ENCODE measurements at regions not wholly inside any gene's neighbourhood (a gene's known extent, or its start where the extent isn't known, plus 50 kb on each side); places are given as distances from the start of the nearest gene placed in this dataset.
"Not testable (repeated sequence)": the region's sequence is repeated elsewhere in the genome, so short reads cannot be mapped to it uniquely, and the experiment has no call there.

DNA sequence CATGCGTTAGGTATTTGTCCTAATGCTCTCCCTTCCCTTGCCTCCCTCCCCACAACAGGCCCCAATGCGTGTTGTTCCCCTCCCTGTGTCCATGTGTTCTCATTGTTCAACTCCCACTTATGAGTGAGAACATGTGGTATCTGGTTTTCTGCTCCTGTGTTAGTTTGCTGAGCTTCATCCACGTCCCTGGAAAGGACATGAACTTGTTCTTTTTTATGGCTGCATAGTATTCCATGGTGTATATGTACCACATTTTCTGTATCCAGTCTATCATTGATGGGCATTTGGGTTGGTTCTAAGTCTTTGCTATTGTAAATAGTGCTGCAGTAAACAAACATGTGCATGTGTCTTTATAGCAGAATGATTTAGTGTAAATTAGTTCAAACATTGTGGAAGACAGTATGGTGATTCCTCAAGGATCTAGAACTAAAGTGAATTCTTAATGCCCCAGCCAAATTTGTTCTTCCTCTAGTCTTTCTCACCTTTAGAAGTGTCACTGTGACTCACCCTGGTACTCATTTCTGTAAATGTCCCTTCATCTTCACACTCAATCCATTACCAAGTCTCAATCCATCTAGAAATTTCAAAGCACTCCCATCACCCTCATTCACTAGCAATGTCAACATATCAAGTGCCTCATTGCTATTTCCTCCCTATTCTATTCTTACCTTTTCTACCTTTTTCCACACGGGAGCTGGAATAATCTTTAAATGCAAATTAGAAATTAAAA is 123.9 kb downstream of the MREG start:
- not testable (repeated sequence) for DNase-seq (ENCODE audit: low read depth, low spot score)

DNA sequence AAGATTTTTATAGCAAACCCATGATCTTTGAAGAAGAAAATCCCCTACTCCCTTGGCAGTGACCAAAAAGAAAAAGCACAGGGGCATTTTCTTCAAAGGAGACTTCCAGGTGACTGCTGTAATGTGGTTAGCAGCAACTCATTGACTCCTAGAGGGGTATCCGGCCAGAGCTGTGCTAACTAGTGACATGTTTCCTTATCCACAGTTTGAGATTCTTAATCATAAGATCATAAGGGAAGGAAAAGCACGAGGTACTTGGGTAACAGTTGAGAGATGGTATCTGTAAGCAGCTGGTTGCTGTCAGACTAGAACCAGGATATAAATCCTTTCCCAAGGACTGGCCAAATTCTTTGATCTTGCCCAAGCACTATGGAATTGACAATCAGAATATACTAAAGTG is 124.7 kb downstream of the MREG start:
- DNase-seq (ENCODE audit: low read depth, low spot score) = no peak

DNA sequence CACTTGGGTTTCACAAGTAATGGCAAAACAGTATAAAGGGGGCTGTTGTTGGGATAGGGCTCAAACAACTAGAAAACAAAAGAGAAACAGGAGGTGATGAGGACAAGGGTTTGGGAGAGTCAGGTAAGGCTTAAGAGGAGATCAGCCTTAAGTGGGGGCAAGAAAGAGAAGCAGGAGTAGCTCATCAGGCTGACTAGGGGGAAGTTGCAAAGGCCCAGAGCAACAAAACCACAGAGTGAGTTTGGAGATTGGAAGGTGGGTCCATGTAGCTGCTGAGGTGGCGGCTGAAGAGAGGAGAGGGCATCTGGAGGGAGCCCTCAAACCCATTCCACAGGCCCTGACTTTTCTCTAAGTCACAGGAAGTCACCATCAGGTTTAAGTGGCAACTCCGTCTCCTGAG is 126.0 kb downstream of the MREG start:
- no peak for DNase-seq (ENCODE audit: low read depth, low spot score)

DNA sequence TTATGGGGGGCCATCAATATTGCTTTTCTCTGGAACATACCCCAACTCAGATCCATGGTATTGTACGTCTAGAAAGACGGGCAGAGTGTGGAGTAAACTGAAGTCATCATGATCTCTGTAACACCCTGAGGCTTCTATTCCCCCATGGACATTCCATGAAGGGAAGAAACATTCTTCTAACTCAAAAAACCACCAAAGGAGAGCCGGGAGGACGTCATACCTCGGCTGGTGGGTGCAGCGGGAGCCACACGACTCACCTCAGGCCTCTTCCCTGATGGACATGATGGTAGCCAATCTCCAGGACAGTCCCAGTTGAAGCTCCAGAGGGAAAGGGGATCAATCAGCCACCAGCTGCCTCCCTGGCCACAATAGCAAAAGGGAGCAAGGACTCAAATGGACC is 127.3 kb downstream of the MREG start:
- no peak for DNase-seq (ENCODE audit: low read depth, low spot score)

DNA sequence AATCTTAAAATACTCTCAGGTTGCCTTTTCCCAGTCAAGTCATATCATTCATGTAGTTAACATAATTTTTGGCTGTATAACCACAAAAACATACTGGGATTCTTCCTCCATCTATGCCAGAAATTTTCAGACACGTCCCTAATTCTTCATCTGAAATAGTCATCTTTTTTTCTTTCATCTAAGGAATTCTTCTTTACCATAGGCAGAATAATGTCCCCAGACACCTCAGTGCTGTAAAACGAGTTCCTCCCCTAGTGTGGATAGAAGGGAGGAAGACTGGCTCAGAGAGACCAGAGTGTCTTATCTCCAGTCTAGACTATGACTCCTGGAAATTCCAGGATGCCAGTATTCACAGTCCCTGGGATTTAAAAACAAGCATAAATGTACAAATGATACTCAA is 127.8 kb downstream of the MREG start:
- no peak for DNase-seq (ENCODE audit: low read depth, low spot score)

DNA sequence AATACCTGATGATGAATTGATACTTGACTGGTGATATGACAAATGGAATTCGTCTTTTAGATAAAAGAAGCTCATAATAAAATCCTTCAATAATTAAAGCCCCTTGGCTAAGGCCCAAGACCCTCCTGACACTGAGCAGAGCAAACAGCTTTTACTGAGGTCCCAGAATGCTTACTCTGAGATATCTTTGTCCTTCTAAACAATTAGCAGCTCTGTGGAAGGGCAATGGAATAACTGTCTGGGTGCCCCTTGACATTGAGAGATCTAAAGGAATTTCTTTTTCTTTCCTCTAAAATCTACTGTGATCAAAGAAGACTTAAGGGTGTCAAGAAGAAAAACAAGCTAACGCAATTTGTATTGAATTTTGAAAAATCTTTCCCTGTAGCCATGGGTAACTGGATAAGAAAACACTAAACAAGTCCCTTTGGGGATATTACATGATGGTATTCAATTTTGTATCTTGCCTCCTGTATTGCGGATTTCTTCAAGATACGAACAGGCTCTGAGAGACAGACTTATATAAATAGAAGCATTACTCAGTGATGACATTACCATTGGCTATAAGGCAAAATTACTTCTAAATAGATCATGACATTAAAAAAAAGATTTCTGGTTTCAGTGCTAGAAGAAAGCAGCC is 128.8 kb downstream of the MREG start:
- DNase-seq (ENCODE audit: low read depth, low spot score) = no peak

DNA sequence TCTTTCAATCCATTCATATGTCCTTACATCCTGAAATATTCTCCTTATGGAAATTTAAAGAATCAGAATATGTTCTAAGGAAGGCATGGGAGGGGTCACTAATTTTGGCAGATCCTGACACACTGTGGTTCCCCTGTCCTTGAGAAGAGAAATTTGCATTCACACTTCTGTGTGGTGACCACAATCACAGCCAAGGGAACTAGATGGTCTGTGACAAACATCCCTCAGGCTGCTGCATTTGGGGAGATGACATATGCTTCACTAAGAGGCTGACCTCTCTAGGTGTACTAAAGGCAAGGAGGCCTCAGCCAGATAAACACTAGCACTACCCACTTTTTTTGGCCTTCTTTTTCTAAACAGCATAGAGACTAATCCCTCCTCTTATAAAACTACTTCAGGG is 129.6 kb downstream of the MREG start:
- no peak for DNase-seq (ENCODE audit: low read depth, low spot score)

DNA sequence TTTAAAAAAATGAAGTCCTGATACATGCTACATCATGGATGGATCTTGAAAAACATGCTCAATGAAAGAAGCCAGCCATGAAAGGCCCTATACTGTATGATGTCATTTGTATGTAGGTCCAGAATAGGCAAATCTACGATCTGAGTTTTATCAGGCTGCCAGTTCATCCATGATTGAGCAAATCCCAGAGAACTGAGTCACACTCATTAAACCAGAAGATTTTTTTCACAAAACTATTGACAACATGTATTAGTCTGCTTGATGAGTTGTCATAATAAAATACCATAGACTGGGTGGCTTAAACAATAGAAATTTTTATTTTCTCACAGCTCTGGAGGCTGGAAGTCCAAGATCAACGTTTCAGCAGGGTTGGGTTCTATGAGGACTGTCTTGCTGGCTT is 130.7 kb downstream of the MREG start:
- no peak for DNase-seq (ENCODE audit: low read depth, low spot score)

DNA sequence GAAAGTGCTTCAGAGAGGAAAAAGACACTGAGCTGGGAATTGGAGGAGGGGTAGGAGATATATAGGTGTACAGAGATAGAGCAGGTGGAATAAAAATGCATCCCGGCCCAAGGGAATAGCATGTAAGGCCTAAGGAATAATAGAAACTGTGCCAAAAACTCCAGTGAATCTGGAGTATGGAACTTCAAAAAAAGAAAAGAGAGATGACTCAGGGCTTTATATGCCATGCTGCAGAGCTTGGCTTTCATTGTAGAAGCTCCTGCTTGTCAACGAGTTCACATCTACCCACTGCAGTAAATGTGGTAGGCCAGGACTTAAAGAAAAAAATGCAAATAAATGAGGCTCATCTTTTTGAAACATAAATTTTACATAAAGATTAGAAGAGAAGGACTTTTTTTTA is 131.8 kb downstream of the MREG start:
- no peak for DNase-seq (ENCODE audit: low read depth, low spot score)

DNA sequence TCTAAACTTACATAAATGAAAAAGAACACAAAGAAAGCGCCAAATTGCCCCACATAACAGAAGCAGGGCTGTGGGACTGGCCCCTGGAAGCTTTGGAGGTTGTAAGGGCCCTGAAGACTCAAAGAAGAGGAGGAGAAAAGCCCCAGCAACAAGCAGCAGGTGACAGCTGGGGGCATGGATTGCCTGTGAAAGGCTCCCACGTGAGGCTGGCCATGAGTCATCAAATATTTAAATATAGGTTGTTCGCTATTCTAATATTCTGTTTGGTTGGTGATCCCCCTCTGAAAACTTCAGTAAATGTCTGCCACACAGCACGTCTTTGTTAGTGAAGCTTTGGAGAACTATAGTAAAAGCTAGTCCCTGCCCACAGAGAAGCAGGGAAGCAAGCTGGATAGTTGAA is 132.4 kb downstream of the MREG start:
- no peak for DNase-seq (ENCODE audit: low read depth, low spot score)

DNA sequence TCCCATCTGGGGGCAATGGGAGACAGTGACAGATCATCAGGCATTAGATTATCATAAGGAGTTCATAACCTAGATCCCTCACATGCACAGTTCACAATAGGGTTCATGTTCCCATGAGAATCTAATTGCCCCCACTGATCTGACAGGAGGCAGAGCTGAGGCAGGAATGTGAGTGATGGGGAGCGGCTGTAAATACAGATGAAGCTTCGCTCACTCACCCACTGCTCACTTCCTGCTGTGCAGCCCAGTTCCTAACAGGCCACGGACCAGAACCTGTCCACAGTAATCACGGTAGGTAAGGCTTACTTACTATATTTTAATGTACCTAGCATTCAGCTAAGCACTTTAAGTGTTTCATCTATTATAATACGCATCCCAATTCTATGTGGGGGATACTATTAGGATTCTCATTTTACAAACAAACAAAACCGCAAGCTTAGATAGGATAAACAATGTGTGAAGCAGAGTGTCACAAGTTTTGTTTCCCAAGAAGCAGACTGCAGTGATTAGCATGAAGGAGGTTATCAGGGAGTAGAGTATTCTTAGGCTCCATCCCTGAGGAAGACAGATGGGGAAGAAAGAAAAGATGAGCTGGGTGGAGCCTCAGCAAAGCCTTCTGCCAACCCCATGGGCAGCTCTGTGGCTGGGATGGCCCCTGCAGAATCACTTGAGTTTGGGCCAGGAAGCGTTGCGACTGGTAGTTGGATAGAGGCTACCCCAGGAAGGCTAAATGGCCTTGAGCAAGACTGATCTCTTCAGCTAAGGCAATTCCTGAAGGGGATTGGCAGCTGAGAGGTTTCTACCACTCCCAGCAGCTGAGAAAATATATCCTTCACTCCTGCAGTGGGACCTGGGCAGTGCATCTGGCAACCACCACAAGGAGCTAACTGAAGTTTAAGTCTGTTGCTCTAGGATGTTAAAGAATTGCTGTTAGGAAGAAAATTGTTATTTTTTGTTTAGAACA is 133.1 kb downstream of the MREG start:
- DNase-seq (ENCODE audit: low read depth, low spot score) = no peak

DNA sequence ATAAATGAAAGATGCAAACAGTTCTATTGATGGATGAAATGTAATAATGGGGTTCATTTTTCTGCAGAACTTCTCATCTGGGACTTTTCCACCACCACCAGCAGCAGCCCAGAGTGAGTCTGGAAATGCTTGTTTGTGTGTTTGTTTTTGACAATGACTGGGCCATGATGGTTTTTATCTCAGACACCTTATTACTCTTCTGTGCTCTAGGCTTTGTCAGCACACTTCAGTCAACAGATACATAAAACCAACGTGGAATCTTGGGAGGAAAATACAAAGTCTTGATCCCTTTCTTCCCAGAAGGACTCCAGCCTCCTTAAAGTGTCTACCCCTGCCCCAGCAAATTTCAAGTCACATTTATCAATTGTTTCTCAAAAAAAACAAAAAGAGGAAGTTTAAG is 134.0 kb downstream of the MREG start:
- no peak for DNase-seq (ENCODE audit: low read depth, low spot score)

DNA sequence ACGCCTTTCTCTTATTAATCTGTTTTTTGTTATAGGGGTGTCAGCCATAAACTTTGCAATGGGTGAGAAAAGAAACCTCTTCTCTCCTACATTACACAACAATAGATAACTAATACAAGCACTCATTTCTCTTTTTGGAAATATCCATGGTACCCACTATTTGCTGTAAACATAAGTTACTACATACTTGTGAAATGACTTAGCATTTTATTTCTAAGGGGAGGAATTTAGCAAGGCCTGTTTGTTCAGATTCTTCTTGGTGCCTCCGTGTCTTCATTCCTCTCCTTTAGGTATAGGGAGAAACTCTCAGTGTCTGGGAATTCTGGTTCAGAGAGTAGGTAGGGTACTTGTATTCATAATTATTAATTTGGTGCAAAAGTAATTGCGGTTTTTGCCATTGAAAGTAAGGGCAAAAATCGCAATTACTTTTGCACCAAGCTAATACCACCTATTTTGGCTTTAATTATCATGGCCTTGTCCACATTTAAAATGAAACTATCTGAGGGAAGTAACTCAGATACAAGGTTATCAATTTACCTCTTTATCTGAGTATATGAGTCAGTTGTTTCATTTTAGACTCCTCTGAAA is 134.8 kb downstream of the MREG start:
- DNase-seq (ENCODE audit: low read depth, low spot score) = no peak

DNA sequence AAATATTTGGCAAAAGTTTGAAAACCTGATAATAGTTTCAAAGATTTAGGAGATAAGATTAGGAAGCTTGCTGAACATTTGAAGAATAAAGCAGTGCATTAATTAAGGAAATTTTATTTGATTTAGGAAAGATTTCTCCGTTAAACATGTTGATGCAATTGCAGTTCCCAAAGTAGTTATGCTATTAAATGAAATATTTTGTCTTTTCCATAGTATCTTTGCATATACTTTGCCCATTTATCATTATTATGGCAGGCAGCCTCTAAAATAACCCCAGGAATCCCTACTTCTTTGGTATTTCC is 136.5 kb downstream of the MREG start:
- no peak for DNase-seq (ENCODE audit: low read depth, low spot score)

DNA sequence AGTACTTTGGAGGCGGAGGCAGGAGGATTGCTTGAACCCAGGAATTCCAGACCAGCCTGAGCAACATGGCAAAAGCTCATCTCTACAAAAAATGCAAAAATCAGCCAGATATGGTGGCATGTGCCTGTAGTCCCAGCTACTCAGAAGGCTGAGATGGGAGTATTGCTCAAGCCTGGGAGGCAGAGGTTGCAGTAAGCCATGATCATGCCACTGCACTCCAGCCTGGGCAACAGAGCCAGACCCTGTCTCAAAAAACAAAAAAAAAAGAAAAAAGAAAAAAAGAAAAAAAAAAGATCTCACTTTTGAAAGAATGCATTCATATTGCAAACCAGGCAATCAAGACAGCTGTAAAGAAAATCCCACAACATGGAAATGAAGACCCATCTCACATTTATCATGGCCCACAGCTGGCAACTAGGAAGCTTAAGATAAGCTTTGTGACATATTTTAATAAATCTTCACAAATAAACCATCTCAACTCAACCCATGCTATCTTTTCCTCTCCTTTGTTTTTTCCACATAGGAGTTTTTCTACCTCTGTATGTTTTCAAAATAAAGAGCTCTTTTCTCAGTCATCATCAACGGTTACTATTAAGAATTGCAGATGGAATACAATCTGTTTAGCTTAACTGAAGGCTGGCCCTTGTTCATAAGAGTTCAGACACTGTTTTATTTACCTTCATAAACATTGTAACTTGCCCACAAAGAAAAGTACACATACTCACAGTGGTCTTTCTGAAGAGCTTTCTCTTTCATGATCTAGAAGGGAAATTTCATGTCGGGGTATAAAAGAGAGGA is 137.0 kb downstream of the MREG start:
- DNase-seq (ENCODE audit: low read depth, low spot score) = no peak

DNA sequence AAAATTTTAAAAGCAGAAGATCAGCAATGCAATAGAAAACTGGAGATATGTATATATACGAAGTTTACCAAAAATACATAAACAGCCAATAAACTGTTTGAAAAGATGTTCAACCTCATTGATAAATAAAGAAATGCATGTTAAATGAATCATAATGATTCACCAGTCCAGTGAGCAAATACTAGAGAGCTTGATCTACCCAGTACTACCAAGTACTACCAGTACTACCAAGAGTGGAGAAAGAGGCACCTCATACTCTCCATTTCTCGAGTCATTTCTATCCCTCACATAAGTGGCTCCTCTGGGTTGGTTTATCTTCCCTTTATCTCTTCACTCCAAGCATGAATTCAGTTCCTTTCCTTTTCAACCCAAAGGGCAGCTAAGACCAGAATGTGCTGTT is 138.9 kb downstream of the MREG start:
- DNase-seq (ENCODE audit: low read depth, low spot score) = no peak

DNA sequence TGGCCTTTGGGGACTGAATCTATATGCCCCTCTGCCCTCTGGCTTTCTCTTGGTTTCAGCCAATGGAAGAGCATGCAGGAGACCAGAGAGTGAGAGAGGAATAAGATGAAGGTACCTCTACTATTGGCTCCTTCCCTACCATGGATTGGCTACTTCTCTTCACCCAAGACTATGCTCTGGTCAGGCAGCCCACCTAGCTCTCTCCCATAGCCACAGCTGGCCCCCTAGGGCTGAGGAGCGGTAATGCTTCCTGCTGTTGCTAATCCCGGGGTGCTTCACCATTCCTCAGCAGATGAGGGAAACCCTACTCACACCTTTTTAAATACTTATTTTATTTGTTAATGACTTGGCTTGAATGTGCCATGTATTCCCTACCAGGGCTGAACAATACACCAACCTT is 142.4 kb downstream of the MREG start:
- DNase-seq (ENCODE audit: low read depth, low spot score) = no peak

DNA sequence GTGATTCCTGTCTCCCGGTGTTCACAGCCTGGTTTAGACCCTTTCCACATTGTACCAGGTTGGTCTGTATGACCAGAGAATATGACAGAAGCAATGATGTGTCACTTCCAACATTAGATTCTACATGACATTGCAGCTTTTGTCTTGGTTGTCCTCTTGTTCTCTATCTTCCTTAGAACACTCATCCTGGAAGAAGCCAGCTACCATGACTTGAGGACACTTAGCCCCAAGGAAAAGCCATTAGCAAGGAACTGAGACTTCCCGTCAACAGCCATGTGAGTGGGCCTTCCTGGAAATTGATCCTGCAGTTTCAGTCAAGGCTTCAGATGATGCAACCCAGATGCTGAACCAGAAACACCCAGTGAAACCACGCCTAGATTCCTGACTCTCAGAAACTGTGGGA is 143.3 kb downstream of the MREG start:
- no peak for DNase-seq (ENCODE audit: low read depth, low spot score)

DNA sequence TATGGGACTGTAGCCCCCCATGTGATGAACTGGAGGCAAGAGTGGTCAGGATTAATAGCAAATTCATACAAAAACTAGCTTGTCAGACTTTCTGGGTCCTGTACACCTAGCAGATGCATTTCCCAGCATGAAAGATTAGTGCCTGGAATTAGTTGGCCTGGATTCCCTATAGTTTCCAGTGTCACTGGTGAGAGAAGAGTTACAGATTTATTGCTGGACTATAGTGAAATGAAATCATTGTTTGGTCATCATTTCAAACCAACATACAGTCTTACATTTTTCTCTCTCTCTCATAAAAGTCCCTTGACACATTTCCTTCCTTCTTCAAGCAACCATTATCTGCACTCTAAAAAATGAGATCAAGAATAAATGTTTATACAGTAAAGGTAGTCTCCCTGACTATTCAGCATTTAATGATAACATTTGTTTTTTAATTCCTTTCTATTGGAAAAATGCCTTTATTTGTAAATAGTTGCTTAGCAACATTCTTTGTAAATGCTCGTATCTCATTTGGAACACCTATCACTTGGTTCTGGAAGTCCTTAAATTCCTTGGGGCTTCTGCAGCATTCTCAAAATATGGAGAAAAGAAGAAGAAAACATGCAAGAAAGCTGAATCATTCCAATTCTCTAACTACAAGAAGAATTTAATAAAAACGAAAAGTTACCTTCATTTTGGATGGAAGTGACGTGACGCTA is 144.4 kb downstream of the MREG start:
- no peak for DNase-seq (ENCODE audit: low read depth, low spot score)

DNA sequence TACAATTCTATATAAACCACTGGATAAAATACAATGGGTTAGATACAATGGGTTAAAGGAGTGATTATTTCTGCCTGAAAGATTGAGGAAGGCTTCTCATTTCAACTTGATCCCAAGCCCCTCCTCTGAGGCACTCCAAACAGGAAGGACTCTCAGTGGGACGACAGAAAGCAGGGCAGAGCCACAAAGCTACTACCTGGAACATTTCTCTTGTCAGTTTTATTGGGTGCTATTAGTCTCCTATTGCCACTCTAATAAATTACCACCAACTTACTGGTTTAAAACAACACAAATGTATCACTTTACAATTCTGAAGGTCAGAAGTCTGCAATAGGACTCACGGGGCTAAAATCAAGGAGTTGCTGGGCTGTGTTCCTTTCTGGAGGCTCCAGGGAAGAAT is 146.7 kb downstream of the MREG start:
- DNase-seq (ENCODE audit: low read depth, low spot score) = no peak

DNA sequence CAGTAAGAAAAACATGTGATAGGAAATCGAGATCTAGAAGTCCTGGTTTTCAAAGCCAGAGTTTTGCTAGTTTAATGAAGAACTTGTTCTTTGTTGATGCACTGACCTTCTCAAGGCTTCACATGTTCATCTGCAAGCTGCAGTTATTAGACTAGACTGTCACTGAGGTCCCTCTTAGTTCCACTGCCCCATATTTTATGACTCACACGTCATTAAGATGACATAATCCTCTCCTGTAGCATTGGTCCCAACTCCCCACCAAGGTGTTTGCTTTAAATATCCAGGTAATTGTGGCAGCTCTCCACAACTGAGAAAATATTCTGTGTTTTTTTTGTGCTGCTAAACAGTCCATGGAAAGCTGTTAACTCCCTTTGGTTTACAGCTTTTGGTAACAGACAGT is 149.7 kb downstream of the MREG start:
- no peak for DNase-seq (ENCODE audit: low read depth, low spot score)
